Spleen (tissue), 11 donors: ENCODE measurements at regions not wholly inside any gene's neighbourhood (a gene's known extent, or its start where the extent isn't known, plus 50 kb on each side); places are given as distances from the start of the nearest gene placed in this dataset.
A peak's percentile ranks its signal among the peaks of the same experiment; 100 is the strongest.

Experiments
- DNase-seq: peaks from one replicate; pipeline ENCODE4 v3.0.0-alpha.2; 2020
- H3K27ac ChIP-seq, 8 donors: fragments of 200-600 bp; sonication (generic) in 7 of 8; 1 replicate in 4 of 8; 2 replicates in 4 of 8; pipeline versions ENCODE4 v1.5.0 to v1.8.0; 2016 to 2021; ENCODE audit warnings: inconsistent platforms in 4 of 8, mild to moderate bottlenecking in 4 of 8, moderate library complexity in 1 of 8
- H3K27me3 ChIP-seq, 7 donors: fragments of 200-600 bp; sonication (generic) in 6 of 7; replicated peaks in 1 of 7; 1 replicate in 4 of 7; 2 replicates in 3 of 7; pipeline versions ENCODE4 v1.5.0 to v1.8.0; 2016 to 2021; ENCODE audit warnings: inconsistent platforms in 3 of 7, mild to moderate bottlenecking in 1 of 7
- H3K36me3 ChIP-seq, 6 donors: fragments of 200-600 bp; sonication (generic) in 5 of 6; 1 replicate in 4 of 6; 2 replicates in 2 of 6; pipeline versions ENCODE4 v1.5.0 to v1.8.0; 2016 to 2021; ENCODE audit warnings: inconsistent platforms in 2 of 6
- H3K4me1 ChIP-seq, 6 donors: fragments of 200-600 bp; sonication (generic) in 5 of 6; 1 replicate in 3 of 6; 2 replicates in 3 of 6; pipeline versions ENCODE4 v1.5.0 to v1.8.0; 2016 to 2021; ENCODE audit warnings: inconsistent platforms in 3 of 6
- H3K4me3 ChIP-seq, 8 donors: fragments of 200-600 bp; sonication (generic) in 7 of 8; 1 replicate in 4 of 8; 2 replicates in 4 of 8; pipeline versions ENCODE4 v1.5.0 to v1.8.0; 2016 to 2021; ENCODE audit warnings: inconsistent platforms in 4 of 8, mild to moderate bottlenecking in 4 of 8, moderate library complexity in 2 of 8
- H3K9me3 ChIP-seq, 8 donors: fragments of 200-600 bp; sonication (generic) in 7 of 8; 1 replicate in 4 of 8; 2 replicates in 4 of 8; pipeline versions ENCODE4 v1.5.0 to v1.8.0; 2016 to 2021; ENCODE audit warnings: inconsistent platforms in 4 of 8
- POLR2A ChIP-seq, 3 donors: fragments of 450-650 bp; IDR thresholded peaks; one replicate each; pipeline ENCODE4 v1.5.1; 2017; ENCODE audit warnings: antibody characterized with exemption in 3 of 3, mild to moderate bottlenecking in 1 of 3
- POLR2AphosphoS5 ChIP-seq, 3 donors: sonication (generic); formaldehyde crosslinking; IDR thresholded peaks; one replicate each; pipeline ENCODE4 v1.5.1; 2017; ENCODE audit warnings: antibody characterized with exemption in 3 of 3
- WGBS, 5 donors: extraction: QIAGEN DNeasy Blood & Tissue Kit in 3 of 5; methylation state at CpG; one replicate each; pipeline versions ENCODE4 v1.1.5 to v1.1.7; 2013 to 2018; 5-methylcytosine and 5-hydroxymethylcytosine counted together
- intact Hi-C: fragments of 100-400 bp; cut with DNase I; formaldehyde crosslinking; loops from one replicate; pipeline ENCODE4 v1.15.0; 2023; ENCODE audit warnings: low total_unique reads
- TF ChIP-seq, protein P1 (sequence below), 11 experiments: fragments of 200-600 bp in 7 of 11; fragments of 450-650 bp in 4 of 11; sonication (generic) in 4 of 11; IDR thresholded peaks in 8 of 11; conservative IDR thresholded peaks in 3 of 11; 1 replicate in 7 of 11; 2 replicates in 4 of 11; pipeline versions ENCODE4 v1.4.0 to v1.8.0; 2016 to 2021; ENCODE audit warnings: antibody characterized with exemption in 11 of 11, inconsistent platforms in 4 of 11, mild to moderate bottlenecking in 1 of 11
- donor health status: healthy with polysubstance abuse.
- donor health status: DM: no; HTN: no; CAD: no; lungs with moderate emphysema.
- donor health status: DM: no; HTN: no; CAD: no.
- donor health status: Bipolar disorder and iron deficiency.
- donor health status: healthy.
- donor health status: DM: no; HTN: no; CAD: no.
- donor health status: DM: yes; HTN: yes; CAD: no.

GRCh38 chr2:147365622-147366021 lies 479.2 kb upstream of the ACVR2A start:
- WGBS, 5 donors = 79 to 86% (median 84%) methylated on average over 4 of the region's 4 CpGs
- H3K9me3 ChIP-seq = no peaks in the 10 kb centered on the region
- DNase-seq = peak; percentile 48
- no peak overlapping the region for H3K27ac ChIP-seq
- no peak overlapping the region for H3K4me3 ChIP-seq
- no peaks in the 10 kb centered on the region for H3K27me3 ChIP-seq
- peaks cover 0 to 4% (median 0%) of the 10 kb centered on the region in 6 donors for H3K4me1 ChIP-seq
- intact Hi-C loops = no loop called here
- TF ChIP-seq POLR2A (IDR thresholded peaks at IDR 0.05) (no peak), POLR2AphosphoS5 (IDR thresholded peaks at IDR 0.05) (no peak)
- TF ChIP-seq, protein P1, sequence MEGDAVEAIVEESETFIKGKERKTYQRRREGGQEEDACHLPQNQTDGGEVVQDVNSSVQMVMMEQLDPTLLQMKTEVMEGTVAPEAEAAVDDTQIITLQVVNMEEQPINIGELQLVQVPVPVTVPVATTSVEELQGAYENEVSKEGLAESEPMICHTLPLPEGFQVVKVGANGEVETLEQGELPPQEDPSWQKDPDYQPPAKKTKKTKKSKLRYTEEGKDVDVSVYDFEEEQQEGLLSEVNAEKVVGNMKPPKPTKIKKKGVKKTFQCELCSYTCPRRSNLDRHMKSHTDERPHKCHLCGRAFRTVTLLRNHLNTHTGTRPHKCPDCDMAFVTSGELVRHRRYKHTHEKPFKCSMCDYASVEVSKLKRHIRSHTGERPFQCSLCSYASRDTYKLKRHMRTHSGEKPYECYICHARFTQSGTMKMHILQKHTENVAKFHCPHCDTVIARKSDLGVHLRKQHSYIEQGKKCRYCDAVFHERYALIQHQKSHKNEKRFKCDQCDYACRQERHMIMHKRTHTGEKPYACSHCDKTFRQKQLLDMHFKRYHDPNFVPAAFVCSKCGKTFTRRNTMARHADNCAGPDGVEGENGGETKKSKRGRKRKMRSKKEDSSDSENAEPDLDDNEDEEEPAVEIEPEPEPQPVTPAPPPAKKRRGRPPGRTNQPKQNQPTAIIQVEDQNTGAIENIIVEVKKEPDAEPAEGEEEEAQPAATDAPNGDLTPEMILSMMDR (IDR thresholded peaks at IDR 0.05 in 8 of 11, conservative IDR thresholded peaks at IDR 0.05 in 3 of 11) = no peak
- no peaks in the 10 kb centered on the region for H3K36me3 ChIP-seq

DNA sequence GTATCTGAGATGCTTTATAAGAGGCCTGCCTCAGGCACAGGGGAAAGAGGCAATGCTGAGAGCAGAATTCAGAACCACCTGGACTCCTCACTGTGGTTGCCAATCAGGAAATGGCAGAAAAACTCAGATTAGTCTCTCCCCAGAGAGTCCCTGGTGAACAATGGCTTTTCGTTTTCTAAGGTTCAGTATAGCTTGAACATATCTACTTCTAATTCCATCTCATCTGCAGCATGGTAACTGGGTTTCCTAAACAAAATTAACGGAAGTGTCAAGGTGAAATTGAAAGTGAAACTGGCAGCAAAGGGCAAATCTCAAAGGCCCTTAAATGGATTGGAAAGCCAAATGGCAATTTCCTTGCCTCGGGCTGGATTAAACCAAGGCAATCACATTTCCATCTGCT lies 480.2 kb upstream of the ACVR2A start:
- H3K9me3 ChIP-seq = no peaks in the 10 kb centered on the region
- peaks cover 0 to 4% (median 0%) of the 10 kb centered on the region in 6 donors for H3K4me1 ChIP-seq
- no peak for TF ChIP-seq POLR2A (IDR thresholded peaks at IDR 0.05)
- TF ChIP-seq POLR2AphosphoS5 (IDR thresholded peaks at IDR 0.05) = no peak
- TF ChIP-seq, protein P1 (IDR thresholded peaks at IDR 0.05 in 8 of 11, conservative IDR thresholded peaks at IDR 0.05 in 3 of 11) = no peak
- H3K4me3 ChIP-seq = no peak overlapping the region
- no peak for DNase-seq
- no peaks in the 10 kb centered on the region for H3K36me3 ChIP-seq
- intact Hi-C loops = no loop called here
- no peaks in the 10 kb centered on the region for H3K27me3 ChIP-seq
- WGBS, 5 donors = 37 to 48% (median 46%) methylated on average over 3 of the region's 3 CpGs
- no peak overlapping the region for H3K27ac ChIP-seq

- H3K27me3 ChIP-seq = no peaks in the 10 kb centered on the region
- intact Hi-C loops = no loop called here
Observed at GRCh38 chr2:147363181-147363580, 481.6 kb upstream of the ACVR2A start.

DNA sequence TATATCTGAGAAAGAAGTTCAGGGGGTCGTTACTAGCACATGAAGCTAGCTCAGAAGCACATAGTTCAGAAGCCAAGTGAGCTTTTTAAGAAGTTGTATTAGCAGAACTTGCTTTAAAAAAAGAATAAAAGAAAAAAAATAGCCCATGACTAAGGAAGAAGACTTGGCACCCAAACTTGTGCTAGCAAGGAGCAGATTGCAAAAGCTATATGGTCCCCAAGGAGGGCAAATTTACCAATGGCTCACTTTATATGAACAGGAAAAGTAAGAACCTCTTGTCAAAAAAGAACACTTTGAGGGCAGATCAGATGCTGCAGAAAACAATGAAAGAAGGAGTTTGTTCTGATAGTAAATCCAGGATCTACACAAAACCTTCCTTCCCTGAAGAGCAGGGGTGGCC lies 486.5 kb upstream of the ACVR2A start:
- Histone ChIP-seq H3K27ac (no peak overlapping the region), H3K36me3 (no peaks in the 10 kb centered on the region), H3K4me3 (no peak overlapping the region), H3K27me3 (no peaks in the 10 kb centered on the region), H3K9me3 (no peaks in the 10 kb centered on the region), H3K4me1 (no peaks in the 10 kb centered on the region)
- WGBS, 5 donors = 56 to 64% (median 58%) methylated on average over 1 of the region's 1 CpG
- TF ChIP-seq POLR2AphosphoS5 (IDR thresholded peaks at IDR 0.05) = no peak
- no peak for TF ChIP-seq POLR2A (IDR thresholded peaks at IDR 0.05)
- TF ChIP-seq, protein P1 (IDR thresholded peaks at IDR 0.05 in 8 of 11, conservative IDR thresholded peaks at IDR 0.05 in 3 of 11) = no peak
- intact Hi-C loops = no loop called here
- DNase-seq = no peak

More at GRCh38 chr2:147363181-147363580, 481.6 kb upstream of the ACVR2A start:
- Histone ChIP-seq H3K36me3 (no peaks in the 10 kb centered on the region), H3K4me1 (peaks cover 0 to 4% (median 0%) of the 10 kb centered on the region in 6 donors), H3K27ac (no peak overlapping the region), H3K9me3 (no peaks in the 10 kb centered on the region), H3K4me3 (no peak overlapping the region)
- TF ChIP-seq POLR2A (IDR thresholded peaks at IDR 0.05) (no peak), POLR2AphosphoS5 (IDR thresholded peaks at IDR 0.05) (no peak)
- TF ChIP-seq, protein P1 (IDR thresholded peaks at IDR 0.05 in 8 of 11, conservative IDR thresholded peaks at IDR 0.05 in 3 of 11) = no peak
- 90 to 98% (median 93%) methylated on average over 4 of the region's 4 CpGs for WGBS, 5 donors
- no peak for DNase-seq
